ENCODE measurements at regions not wholly inside any gene's neighbourhood (a gene's known extent, or its start where the extent isn't known, plus 50 kb on each side); places are given as distances from the start of the nearest gene placed in this dataset.

GRCh38 chr2:65495251-65495877 lies 63.0 kb upstream of the SPRED2 start:
- TF ChIP-seq TEAD4 (IDR thresholded peaks at IDR 0.05): no peak
- TF ChIP-seq TAF1 (IDR thresholded peaks at IDR 0.05; ENCODE audit: low read depth): no peak
